GM21786 (cell line): ENCODE measurements at regions not wholly inside any gene's neighbourhood (a gene's known extent, or its start where the extent isn't known, plus 50 kb on each side); places are given as distances from the start of the nearest gene placed in this dataset.
"Not testable (repeated sequence)": the region's sequence is repeated elsewhere in the genome, so short reads cannot be mapped to it uniquely, and the experiment has no call there.

Source experiments
- ATAC-seq: cut with Tn5 transposase; IDR thresholded peaks from one replicate; pipeline ENCODE4 v1.9.1; 2021; ENCODE audit not compliant: unreplicated experiment

- ATAC-seq: no peak
Observed at GRCh38 chr6:28794175-28795002, 129.4 kb downstream of the TRIM27 start.

GRCh38 chr6:28800647-28801046 is 123.1 kb downstream of the TRIM27 start:
- ATAC-seq: not testable (repeated sequence)

- no peak for ATAC-seq
Observed at GRCh38 chr6:28802417-28803336, 121.1 kb downstream of the TRIM27 start.

- no peak for ATAC-seq
Observed at GRCh38 chr6:28803337-28803709, 120.5 kb downstream of the TRIM27 start.

- no peak for ATAC-seq
Observed at GRCh38 chr6:28807682-28808280, 116.0 kb downstream of the TRIM27 start.

- no peak for ATAC-seq
Observed at GRCh38 chr6:28808383-28808782, 115.4 kb downstream of the TRIM27 start.

GRCh38 chr6:28809947-28810658 is 113.7 kb downstream of the TRIM27 start:
- ATAC-seq: no peak

- no peak for ATAC-seq
Observed at GRCh38 chr6:28810659-28811053, 113.1 kb downstream of the TRIM27 start.

- no peak for ATAC-seq
Observed at GRCh38 chr6:28811873-28812272, 111.9 kb downstream of the TRIM27 start.

- ATAC-seq: no peak
Observed at GRCh38 chr6:28812778-28813569, 110.8 kb downstream of the TRIM27 start.

- no peak for ATAC-seq
Observed at GRCh38 chr6:28814032-28814976, 109.5 kb downstream of the TRIM27 start.

GRCh38 chr6:28816339-28816908 is 107.4 kb downstream of the TRIM27 start:
- ATAC-seq: no peak

GRCh38 chr6:28816909-28817807 is 106.6 kb downstream of the TRIM27 start:
- ATAC-seq: no peak

GRCh38 chr6:28817808-28818145 is 106.0 kb downstream of the TRIM27 start:
- no peak for ATAC-seq

GRCh38 chr6:28824793-28825731 is 98.7 kb downstream of the TRIM27 start:
- ATAC-seq: no peak

- no peak for ATAC-seq
Observed at GRCh38 chr6:28825732-28826293, 98.0 kb downstream of the TRIM27 start.
